ENCODE measurements at regions not wholly inside any gene's neighbourhood (a gene's known extent, or its start where the extent isn't known, plus 50 kb on each side); places are given as distances from the start of the nearest gene placed in this dataset.
"Not testable (repeated sequence)": the region's sequence is repeated elsewhere in the genome, so short reads cannot be mapped to it uniquely, and the experiment has no call there.

DNA sequence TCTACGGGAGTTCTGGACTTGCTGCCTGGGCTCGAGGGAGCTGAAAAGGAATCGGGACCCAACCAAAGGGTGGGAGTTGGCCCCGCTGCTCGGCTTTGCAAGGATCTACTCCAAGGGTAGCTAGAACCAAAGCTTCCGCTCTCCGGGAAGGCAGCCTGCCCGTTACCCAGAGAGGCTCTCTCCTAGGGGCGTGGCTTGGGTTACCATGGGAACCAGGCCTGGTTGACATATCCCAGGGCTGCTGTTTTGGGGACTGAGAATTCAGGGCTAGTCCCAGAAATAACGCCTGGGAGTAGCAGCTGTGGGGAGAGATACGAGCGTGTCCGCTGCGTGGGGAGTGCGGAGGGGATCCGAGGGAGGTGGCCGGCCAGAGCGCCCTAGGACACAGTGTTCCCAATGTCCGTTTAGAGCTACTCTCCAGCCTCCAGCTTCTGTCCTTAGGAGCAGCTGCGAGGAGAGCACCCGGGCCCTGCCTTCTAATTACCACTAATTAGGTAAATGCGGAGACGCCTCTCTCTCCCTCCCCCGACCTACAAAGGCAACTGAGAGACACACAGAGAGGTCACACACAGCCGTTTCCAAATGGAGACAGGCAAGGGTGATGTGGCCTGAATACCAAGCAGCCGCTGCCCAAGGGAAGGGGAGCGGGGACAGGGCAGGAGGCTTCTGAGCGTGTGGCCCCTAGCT, 141.6 kb upstream of the CADM1 start:
- 46% methylated on average over 28 of the region's 28 CpGs for WGBS
- Histone ChIP-seq H3K4me3 (ENCODE audit: low read length) (no peak overlapping the region), H3K27ac (ENCODE audit: low read length) (no peak overlapping the region), H3K4me1 (ENCODE audit: control insufficient read depth, insufficient read depth, low read length) (no peaks in the 10 kb centered on the region), H3K27me3 (ENCODE audit: control insufficient read depth, insufficient read depth) (no peaks in the 10 kb centered on the region), H3K9me3 (ENCODE audit: control insufficient read depth, low read length) (no peaks in the 10 kb centered on the region)
- intact Hi-C loops (cut with DNase I) = no loop called here
- peak; percentile 75 to 92 (median 86) for DNase-seq
- peak; percentile 80 to 88 for ATAC-seq

DNA sequence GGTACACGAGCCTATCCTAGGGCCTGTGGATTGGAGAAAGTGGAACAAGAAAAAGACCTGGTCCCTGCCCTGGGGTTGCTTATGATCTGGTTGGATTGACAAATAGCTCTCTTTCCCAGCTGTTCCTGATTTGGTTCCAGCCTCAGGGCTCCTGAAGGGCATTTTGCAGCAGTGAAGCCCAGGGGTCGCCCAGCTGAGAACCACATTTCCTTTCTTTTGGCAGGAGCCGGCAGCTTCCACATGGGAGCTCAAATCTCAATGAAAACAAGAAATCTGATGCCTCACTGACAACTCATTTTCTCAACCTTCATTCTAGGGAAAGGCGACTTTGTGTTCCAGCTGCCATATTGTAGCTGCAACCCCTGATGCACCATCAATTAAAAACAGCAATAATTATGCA, 140.6 kb upstream of the CADM1 start:
- DNase-seq = no peak
- no peaks in the 10 kb centered on the region for H3K4me1 ChIP-seq (ENCODE audit: control insufficient read depth, insufficient read depth, low read length)
- intact Hi-C loops (cut with DNase I) = no loop called here
- no peak overlapping the region for H3K27ac ChIP-seq (ENCODE audit: low read length)
- H3K9me3 ChIP-seq (ENCODE audit: control insufficient read depth, low read length) = no peaks in the 10 kb centered on the region
- no peaks in the 10 kb centered on the region for H3K27me3 ChIP-seq (ENCODE audit: control insufficient read depth, insufficient read depth)
- WGBS = 67% methylated on average over 4 of the region's 4 CpGs
- ATAC-seq = no peak
- H3K4me3 ChIP-seq (ENCODE audit: low read length) = no peak overlapping the region

DNA sequence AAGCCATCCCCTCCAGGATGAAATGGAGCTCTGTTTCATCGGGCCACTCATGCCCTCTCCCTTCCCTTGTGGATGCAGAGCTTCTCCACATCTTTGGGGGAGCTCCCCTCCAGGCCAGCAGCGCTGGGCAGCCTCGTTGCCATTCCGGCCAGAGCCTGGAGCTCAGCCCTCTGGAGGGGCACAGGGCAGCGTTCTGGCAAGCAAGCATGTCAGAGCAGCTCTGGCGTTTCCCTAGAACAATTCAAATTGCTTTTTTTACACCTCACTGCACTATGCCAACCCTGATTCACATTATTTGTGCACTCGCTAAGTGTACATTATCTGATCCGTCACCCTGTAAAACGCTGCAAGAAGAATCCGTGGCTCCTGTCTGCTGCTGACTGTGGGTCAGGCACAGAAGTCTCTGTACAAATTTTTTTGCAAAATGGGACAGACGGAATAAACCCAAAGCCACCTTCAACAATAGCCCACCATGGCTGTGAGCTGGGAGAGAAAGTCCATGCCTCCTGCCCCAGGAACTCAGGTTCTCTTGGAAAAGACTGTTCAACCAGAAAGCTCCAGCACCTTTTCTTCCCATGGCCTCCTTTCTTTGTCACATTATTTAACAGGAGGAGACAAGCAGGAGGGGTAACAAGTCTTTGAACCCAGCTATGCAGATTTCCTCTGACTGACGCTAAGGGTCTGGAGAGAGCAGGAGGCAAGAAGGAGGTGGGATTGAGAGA, 139.5 kb upstream of the CADM1 start:
- WGBS = 74% methylated on average over 12 of the region's 12 CpGs
- intact Hi-C loops (cut with DNase I) = no loop called here
- H3K27ac ChIP-seq (ENCODE audit: low read length) = no peak overlapping the region
- no peaks in the 10 kb centered on the region for H3K4me1 ChIP-seq (ENCODE audit: control insufficient read depth, insufficient read depth, low read length)
- ATAC-seq (peak in 1 of 2 donors; percentile 18), DNase-seq (no peak)
- no peak overlapping the region for H3K4me3 ChIP-seq (ENCODE audit: low read length)
- H3K27me3 ChIP-seq (ENCODE audit: control insufficient read depth, insufficient read depth) = no peaks in the 10 kb centered on the region
- no peaks in the 10 kb centered on the region for H3K9me3 ChIP-seq (ENCODE audit: control insufficient read depth, low read length)

DNA sequence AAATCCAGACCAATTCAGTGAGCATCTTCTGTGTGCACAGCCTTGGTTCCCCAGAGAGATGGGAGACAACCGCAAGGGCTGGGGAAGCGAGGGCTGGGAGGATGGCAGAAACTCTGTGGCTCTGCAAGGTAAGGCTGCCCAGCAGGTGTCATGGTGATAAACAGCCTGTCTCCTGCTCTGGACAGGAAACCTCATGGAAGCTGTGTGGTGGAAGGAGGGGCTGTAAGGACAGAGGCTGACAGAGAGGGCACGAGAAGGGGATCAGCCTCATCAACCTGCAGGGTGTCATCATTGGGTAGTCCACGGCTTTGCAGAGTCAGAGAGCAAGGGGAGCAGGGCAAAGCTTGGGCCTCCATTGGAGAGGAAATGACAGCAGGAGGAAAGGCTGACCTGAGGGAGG, 138.4 kb upstream of the CADM1 start:
- WGBS = 81% methylated on average over 4 of the region's 4 CpGs
- DNase-seq (no peak), ATAC-seq (no peak)
- no peaks in the 10 kb centered on the region for H3K27me3 ChIP-seq (ENCODE audit: control insufficient read depth, insufficient read depth)
- H3K4me1 ChIP-seq (ENCODE audit: control insufficient read depth, insufficient read depth, low read length) = no peaks in the 10 kb centered on the region
- intact Hi-C loops (cut with DNase I) = no loop called here
- H3K4me3 ChIP-seq (ENCODE audit: low read length) = no peak overlapping the region
- H3K9me3 ChIP-seq (ENCODE audit: control insufficient read depth, low read length) = no peaks in the 10 kb centered on the region
- H3K27ac ChIP-seq (ENCODE audit: low read length) = no peak overlapping the region

DNA sequence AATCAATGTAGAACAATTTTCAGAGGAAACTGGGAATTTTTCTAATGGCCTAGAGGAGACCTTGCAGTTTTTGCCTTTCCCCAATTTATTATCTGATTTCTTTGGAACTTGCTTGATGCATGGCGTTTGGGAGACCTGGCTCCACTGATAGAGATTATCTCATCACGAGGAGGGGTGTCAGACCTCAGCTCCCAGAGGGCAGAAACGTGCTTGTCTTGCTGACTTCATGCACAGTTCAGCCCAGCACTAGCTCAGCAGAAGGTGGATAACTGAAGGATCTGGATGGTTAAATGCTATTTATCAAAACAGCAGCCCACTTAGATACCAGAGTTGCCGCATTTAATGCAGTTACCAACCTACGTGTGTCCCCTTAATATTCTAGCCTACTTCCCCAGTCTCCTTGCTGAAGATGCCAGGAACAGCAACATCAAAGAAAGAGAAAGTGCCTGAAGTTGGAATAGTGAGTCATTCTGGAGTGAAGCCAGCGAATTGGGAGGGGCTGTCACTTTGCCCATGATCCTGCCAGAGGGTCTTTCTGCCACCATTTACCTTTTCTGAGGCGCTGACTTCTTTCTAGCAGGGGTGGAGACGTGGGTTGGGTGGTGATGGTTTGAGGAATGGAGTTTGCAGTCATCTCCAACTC, 133.5 kb upstream of the CADM1 start:
- no peaks in the 10 kb centered on the region for H3K4me1 ChIP-seq (ENCODE audit: control insufficient read depth, insufficient read depth, low read length)
- intact Hi-C loops (cut with DNase I) = no loop called here
- H3K9me3 ChIP-seq (ENCODE audit: control insufficient read depth, low read length) = no peaks in the 10 kb centered on the region
- H3K27me3 ChIP-seq (ENCODE audit: control insufficient read depth, insufficient read depth) = no peaks in the 10 kb centered on the region
- ATAC-seq (no peak), DNase-seq (no peak)
- H3K27ac ChIP-seq (ENCODE audit: low read length) = no peak overlapping the region
- no peak overlapping the region for H3K4me3 ChIP-seq (ENCODE audit: low read length)
- 54% methylated on average over 8 of the region's 8 CpGs for WGBS

DNA sequence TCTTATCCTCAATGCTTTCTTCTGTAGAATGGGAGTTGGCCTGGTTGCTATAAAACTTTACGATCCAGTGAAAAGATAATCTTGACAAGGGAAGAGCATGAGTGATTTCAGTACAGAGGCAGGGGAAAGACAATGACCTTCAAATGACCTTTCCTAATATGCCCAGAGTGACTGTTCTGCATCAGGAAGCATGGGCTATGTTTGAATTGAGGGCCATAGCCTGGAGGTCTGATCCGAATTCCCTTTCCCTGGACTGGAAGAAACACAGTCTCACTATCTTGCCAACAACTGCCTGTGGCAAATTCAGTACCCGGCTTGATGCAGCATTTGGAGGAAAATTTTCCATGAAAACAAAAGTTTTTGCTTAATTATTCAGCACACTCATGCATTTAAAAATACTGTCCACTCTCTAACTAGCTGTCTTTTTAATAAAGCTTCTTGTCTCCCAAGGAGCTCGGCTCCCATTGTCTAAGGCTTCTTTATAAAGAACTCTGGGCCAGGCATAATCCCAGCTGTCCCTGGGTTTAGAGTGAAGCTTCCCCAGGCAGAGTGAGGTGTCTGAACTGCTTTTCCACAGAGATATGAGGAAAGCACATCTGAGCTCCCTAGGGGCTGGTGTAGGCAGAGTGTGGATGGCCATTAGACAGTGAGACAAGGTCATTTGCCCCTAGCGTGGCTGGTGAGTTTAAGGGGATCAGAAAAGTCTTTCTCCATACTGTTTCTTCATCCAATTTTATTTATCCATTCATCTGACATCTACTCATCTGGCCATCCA, 132.7 kb upstream of the CADM1 start:
- no peak overlapping the region for H3K4me3 ChIP-seq (ENCODE audit: low read length)
- H3K9me3 ChIP-seq (ENCODE audit: control insufficient read depth, low read length) = no peaks in the 10 kb centered on the region
- H3K27ac ChIP-seq (ENCODE audit: low read length) = no peak overlapping the region
- H3K27me3 ChIP-seq (ENCODE audit: control insufficient read depth, insufficient read depth) = no peaks in the 10 kb centered on the region
- WGBS = 79% methylated on average over 5 of the region's 5 CpGs
- no peak for ATAC-seq
- H3K4me1 ChIP-seq (ENCODE audit: control insufficient read depth, insufficient read depth, low read length) = no peaks in the 10 kb centered on the region
- intact Hi-C loops (cut with DNase I) = no loop called here
- DNase-seq = no peak

DNA sequence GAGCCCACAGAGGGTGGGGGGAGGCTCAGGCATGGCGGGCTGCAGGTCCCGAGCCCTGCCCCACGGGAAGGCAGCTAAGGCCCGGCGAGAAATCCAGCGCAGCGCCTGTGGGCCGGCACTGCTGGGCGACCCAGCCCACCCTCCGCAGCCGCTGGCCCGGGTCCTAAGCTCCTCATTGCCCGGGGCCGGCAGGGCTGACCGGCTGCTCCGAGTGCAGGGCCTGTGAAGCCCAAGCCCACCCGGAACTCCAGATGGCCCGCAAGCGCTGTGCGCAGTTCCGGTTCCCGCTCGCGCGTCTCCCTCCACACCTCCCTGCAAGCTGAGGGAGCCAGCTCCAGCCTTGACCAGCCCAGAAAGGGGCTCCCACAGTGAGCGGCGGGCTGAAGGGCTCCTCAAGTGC, 129.8 kb upstream of the CADM1 start:
- H3K9me3 ChIP-seq (ENCODE audit: control insufficient read depth, low read length); ATAC-seq; H3K27ac ChIP-seq (ENCODE audit: low read length); H3K27me3 ChIP-seq (ENCODE audit: control insufficient read depth, insufficient read depth); intact Hi-C loops (cut with DNase I); DNase-seq; H3K4me1 ChIP-seq (ENCODE audit: control insufficient read depth, insufficient read depth, low read length); H3K4me3 ChIP-seq (ENCODE audit: low read length): not testable (repeated sequence)
- 97% methylated on average over 27 of the region's 27 CpGs for WGBS

DNA sequence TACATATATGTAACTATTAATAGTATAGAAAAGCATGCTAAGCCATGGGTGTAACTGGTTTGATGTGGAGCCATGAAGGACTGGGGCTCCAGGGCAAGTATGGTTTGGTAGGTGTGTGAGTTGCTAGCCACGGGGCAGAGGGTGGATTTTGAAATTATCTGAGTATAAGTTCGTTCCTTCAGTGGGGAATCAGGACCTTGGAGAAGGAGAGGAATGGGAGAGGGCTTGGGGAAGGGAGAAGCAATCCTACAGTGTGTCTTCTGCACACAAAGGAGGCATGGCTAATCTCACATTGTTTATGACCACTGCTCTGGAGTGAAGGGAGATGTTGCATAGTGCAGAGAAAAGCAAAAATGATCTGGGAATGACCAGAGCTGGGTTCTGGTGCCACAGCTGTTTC, 127.8 kb upstream of the CADM1 start:
- H3K27me3 ChIP-seq (ENCODE audit: control insufficient read depth, insufficient read depth) = no peaks in the 10 kb centered on the region
- intact Hi-C loops (cut with DNase I) = no loop called here
- H3K9me3 ChIP-seq (ENCODE audit: control insufficient read depth, low read length) = no peaks in the 10 kb centered on the region
- ATAC-seq (no peak), DNase-seq (no peak)
- WGBS = 69% methylated on average over 2 of the region's 2 CpGs
- H3K27ac ChIP-seq (ENCODE audit: low read length) = no peak overlapping the region
- no peak overlapping the region for H3K4me3 ChIP-seq (ENCODE audit: low read length)
- H3K4me1 ChIP-seq (ENCODE audit: control insufficient read depth, insufficient read depth, low read length) = peaks cover 3% of the 10 kb centered on the region

DNA sequence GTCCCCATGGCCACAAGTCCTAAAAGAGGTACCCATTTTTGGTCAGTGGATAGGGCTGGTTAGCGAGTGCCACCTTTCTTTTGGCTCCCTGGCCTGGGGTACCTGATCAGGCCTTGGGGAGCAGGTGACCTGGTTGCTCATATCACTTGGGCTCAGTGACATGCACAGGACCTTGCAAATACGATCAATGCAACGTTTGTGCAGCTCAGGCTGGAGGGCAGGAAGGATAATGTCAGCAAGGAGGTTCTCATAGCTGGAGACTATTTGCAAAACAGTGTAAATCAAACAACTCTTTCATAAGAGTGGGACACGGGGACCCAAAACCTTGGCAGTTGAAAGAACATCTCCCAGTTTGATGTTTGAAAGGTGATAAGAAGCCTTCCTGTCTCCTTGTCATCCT, 127.4 kb upstream of the CADM1 start:
- no peak overlapping the region for H3K4me3 ChIP-seq (ENCODE audit: low read length)
- H3K27ac ChIP-seq (ENCODE audit: low read length) = no peak overlapping the region
- no peak for ATAC-seq
- intact Hi-C loops (cut with DNase I) = no loop called here
- no peaks in the 10 kb centered on the region for H3K9me3 ChIP-seq (ENCODE audit: control insufficient read depth, low read length)
- DNase-seq = no peak
- H3K27me3 ChIP-seq (ENCODE audit: control insufficient read depth, insufficient read depth) = no peaks in the 10 kb centered on the region
- WGBS = 81% methylated on average over 4 of the region's 4 CpGs
- peaks cover 3% of the 10 kb centered on the region for H3K4me1 ChIP-seq (ENCODE audit: control insufficient read depth, insufficient read depth, low read length)

DNA sequence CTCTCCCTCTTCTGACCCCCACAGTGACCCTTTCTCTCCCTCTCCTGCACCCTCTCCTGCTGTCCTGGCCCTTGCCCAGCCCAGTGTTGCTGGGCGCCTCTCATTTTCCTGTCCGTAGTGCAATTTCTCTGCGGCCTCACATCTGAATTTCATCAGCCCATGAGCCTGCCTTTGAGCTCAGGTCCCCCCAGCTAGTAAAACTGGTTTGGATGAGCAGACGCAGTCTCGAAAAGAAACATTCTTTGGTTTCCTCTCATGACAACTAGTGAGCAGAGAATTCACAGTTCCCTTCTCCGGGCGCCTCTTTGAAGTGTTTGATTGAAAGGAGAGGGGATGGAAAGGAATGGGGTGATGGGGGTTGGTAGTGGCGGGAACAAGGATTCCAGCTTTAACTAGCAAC, 126.0 kb upstream of the CADM1 start:
- DNase-seq = no peak
- no peak overlapping the region for H3K4me3 ChIP-seq (ENCODE audit: low read length)
- no peaks in the 10 kb centered on the region for H3K27me3 ChIP-seq (ENCODE audit: control insufficient read depth, insufficient read depth)
- H3K4me1 ChIP-seq (ENCODE audit: control insufficient read depth, insufficient read depth, low read length) = peaks cover 3% of the 10 kb centered on the region
- H3K9me3 ChIP-seq (ENCODE audit: control insufficient read depth, low read length) = no peaks in the 10 kb centered on the region
- intact Hi-C loops (cut with DNase I) = no loop called here
- WGBS = 63% methylated on average over 8 of the region's 8 CpGs
- no peak overlapping the region for H3K27ac ChIP-seq (ENCODE audit: low read length)
- no peak for ATAC-seq

DNA sequence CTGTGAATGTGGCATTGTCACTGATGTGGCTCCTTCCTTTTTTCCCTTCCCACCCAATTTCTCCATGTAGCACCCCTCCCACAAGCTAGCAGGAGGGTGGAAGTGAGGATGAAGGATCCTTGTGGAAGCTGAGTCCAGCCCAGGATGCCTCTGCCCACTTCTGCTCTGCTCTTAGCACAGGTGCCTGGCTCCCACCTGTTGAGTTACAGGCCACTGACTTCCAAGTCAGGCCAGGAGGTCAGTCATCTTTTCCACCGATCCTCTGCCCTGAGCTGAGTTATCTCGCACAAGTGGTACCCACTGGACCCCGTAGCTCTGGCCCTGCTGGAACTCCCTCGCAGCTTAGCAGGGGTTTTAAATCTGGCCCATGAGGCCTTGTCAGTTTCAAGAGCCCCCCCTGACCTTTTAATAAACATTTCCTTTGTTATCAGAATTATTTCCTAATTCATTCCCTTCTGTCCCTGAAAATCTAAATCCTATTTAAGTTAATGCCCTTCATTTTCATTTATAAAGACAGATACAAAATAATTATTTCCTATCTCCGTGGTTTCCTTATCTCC, 125.3 kb upstream of the CADM1 start:
- Histone ChIP-seq H3K9me3 (ENCODE audit: control insufficient read depth, low read length) (no peaks in the 10 kb centered on the region), H3K27ac (ENCODE audit: low read length) (no peak overlapping the region), H3K4me3 (ENCODE audit: low read length) (no peak overlapping the region), H3K27me3 (ENCODE audit: control insufficient read depth, insufficient read depth) (no peaks in the 10 kb centered on the region), H3K4me1 (ENCODE audit: control insufficient read depth, insufficient read depth, low read length) (peaks cover 3% of the 10 kb centered on the region)
- intact Hi-C loops (cut with DNase I) = no loop called here
- DNase-seq (no peak), ATAC-seq (no peak)
- 73% methylated on average over 5 of the region's 5 CpGs for WGBS

Data from right cardiac atrium (tissue), 5 donors.